Osteoblast (primary cell): ENCODE measurements at regions not wholly inside any gene's neighbourhood (a gene's known extent, or its start where the extent isn't known, plus 50 kb on each side); places are given as distances from the start of the nearest gene placed in this dataset.

Experiments used
- DNase-seq: peaks from one replicate; pipeline ENCODE4 v3.0.0; 2011; ENCODE audit warnings: low spot score, mixed read lengths; ENCODE audit not compliant: insufficient read length; ENCODE audit errors: missing footprints
- H2AFZ ChIP-seq: 2 replicates; pipeline ENCODE4 v1.6.0; 2011; ENCODE audit warnings: mild to moderate bottlenecking, low read length
- H3K27ac ChIP-seq: 2 replicates; pipeline ENCODE4 v1.5.1; 2011; ENCODE audit warnings: mild to moderate bottlenecking, low read depth, low read length, moderate library complexity
- H3K27me3 ChIP-seq: 2 replicates; pipeline ENCODE4 v1.6.0; 2012; ENCODE audit warnings: mild to moderate bottlenecking, control low read depth, inconsistent platforms, low read length, moderate library complexity; ENCODE audit not compliant: insufficient read depth
- H3K36me3 ChIP-seq: 2 replicates; pipeline ENCODE4 v1.5.1; 2011; ENCODE audit warnings: mild to moderate bottlenecking, low read length, control low read depth, moderate library complexity; ENCODE audit not compliant: insufficient read depth
- H3K4me1 ChIP-seq: 2 replicates; pipeline ENCODE4 v1.5.1; 2011; ENCODE audit warnings: mild to moderate bottlenecking, low read length, control low read depth, moderate library complexity; ENCODE audit not compliant: insufficient read depth
- H3K4me2 ChIP-seq: 2 replicates; pipeline ENCODE4 v1.6.0; 2011; ENCODE audit warnings: mild to moderate bottlenecking, low read length; ENCODE audit not compliant: insufficient read depth
- H3K4me3 ChIP-seq: fragments of 200-600 bp; sonication (generic); 3 replicates; pipeline ENCODE4 v1.5.1; 2012; ENCODE audit warnings: mild to moderate bottlenecking, low read length, inconsistent platforms; ENCODE audit not compliant: insufficient read depth
- H3K79me2 ChIP-seq: 2 replicates; pipeline ENCODE4 v1.6.0; 2012; ENCODE audit warnings: mild to moderate bottlenecking, low read length, control low read depth, inconsistent platforms; ENCODE audit not compliant: insufficient read depth
- H3K9me3 ChIP-seq: 2 replicates; pipeline ENCODE4 v1.5.1; 2011; ENCODE audit warnings: low read depth, low read length, control low read depth
- H4K20me1 ChIP-seq: 2 replicates; pipeline ENCODE4 v1.6.0; 2012; ENCODE audit warnings: mild to moderate bottlenecking, low read length, control low read depth; ENCODE audit not compliant: insufficient read depth
- TF ChIP-seq, protein P1 (sequence below): IDR thresholded peaks from 2 replicates; pipeline ENCODE4 v1.5.1; 2011; ENCODE audit warnings: mild to moderate bottlenecking, low read depth, low read length, moderate library complexity; ENCODE audit errors: extremely low read depth

DNA sequence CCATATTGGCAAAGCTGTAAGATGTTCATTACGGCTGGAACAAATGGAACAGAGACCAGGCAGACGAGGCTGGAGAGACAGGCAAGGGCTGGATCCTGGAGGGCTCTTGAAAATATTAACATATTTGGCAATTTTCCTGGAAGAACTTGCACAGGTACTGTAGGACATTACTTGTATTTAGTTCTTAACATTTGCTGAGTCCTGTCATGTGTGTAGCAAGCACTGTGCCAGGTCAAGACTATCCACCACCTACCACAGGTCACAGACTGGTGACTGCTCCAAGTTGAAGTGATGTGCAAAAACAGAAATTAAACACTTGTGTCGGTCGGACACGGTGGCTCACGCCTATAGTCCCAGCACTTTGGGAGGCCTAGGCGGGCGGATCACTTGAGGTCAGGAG, 58.7 kb upstream of the TNRC6B start:
- DNase-seq = no peak
- Histone ChIP-seq H3K4me3 (no peak overlapping the region), H2AFZ (no peak overlapping the region), H3K27me3 (no peaks in the 10 kb centered on the region), H3K4me2 (no peak overlapping the region), H3K4me1 (no peaks in the 10 kb centered on the region), H3K27ac (no peak overlapping the region), H4K20me1 (peaks cover 9% of the 10 kb centered on the region), H3K9me3 (no peaks in the 10 kb centered on the region), H3K79me2 (no peaks in the 10 kb centered on the region), H3K36me3 (no peaks in the 10 kb centered on the region)
- TF ChIP-seq, protein P1, sequence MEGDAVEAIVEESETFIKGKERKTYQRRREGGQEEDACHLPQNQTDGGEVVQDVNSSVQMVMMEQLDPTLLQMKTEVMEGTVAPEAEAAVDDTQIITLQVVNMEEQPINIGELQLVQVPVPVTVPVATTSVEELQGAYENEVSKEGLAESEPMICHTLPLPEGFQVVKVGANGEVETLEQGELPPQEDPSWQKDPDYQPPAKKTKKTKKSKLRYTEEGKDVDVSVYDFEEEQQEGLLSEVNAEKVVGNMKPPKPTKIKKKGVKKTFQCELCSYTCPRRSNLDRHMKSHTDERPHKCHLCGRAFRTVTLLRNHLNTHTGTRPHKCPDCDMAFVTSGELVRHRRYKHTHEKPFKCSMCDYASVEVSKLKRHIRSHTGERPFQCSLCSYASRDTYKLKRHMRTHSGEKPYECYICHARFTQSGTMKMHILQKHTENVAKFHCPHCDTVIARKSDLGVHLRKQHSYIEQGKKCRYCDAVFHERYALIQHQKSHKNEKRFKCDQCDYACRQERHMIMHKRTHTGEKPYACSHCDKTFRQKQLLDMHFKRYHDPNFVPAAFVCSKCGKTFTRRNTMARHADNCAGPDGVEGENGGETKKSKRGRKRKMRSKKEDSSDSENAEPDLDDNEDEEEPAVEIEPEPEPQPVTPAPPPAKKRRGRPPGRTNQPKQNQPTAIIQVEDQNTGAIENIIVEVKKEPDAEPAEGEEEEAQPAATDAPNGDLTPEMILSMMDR = no peak

DNA sequence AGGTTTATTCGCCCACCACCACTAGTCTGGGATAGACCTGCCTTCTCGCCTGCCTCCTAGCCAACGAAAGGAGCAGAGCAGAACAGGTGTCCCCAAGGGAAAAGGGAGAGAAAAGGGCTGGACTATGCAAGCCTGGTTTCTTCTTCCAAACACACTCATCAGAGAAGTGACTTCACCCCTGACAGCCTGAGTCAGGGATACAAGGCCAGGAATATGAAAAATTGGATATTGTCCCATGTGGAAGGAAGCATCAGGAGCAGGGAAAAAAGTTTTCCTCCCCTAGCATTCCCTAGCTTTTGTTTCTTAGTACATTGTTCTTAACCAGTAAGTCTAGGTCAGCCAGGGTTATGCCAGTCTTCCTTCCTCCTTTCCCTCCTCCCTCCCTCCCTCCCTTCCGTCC, 56.9 kb upstream of the TNRC6B start:
- DNase-seq = no peak

DNA sequence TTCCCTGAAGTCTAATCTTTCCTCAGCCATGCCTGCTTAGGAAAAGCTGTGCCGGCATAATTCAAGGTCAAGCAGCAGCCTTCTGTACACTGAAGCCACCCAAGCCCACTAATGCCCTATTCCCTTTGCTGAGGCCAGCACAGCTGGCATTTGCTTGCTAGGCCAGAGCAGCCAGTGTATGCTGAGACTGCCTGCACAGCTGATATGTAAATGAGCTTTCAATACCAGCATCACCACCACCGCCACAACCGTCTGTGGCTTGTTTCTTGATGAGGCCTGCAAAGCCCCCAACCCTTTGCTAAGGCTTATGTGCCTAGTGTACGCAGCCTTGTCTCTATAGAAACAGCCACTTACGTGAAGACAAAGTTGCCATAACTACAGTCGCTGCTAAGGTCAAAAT, 56.3 kb upstream of the TNRC6B start:
- Histone ChIP-seq H3K4me2 (no peak overlapping the region), H3K79me2 (no peaks in the 10 kb centered on the region), H3K27ac (no peak overlapping the region), H3K4me3 (no peak overlapping the region), H3K27me3 (no peaks in the 10 kb centered on the region), H4K20me1 (peaks cover 2% of the 10 kb centered on the region), H3K9me3 (no peaks in the 10 kb centered on the region), H3K4me1 (no peaks in the 10 kb centered on the region), H2AFZ (no peak overlapping the region), H3K36me3 (no peaks in the 10 kb centered on the region)
- no peak for DNase-seq
- TF ChIP-seq, protein P1 = no peak

More for the DNA sequence above, 56.9 kb upstream of the TNRC6B start:
- Histone ChIP-seq H3K36me3 (no peaks in the 10 kb centered on the region), H3K27ac (no peak overlapping the region), H3K9me3 (no peaks in the 10 kb centered on the region), H3K4me3 (no peak overlapping the region), H3K79me2 (no peaks in the 10 kb centered on the region), H3K4me2 (no peak overlapping the region), H4K20me1 (peaks cover 3% of the 10 kb centered on the region), H3K4me1 (no peaks in the 10 kb centered on the region), H2AFZ (no peak overlapping the region), H3K27me3 (no peaks in the 10 kb centered on the region)
- TF ChIP-seq, protein P1 = no peak

DNA sequence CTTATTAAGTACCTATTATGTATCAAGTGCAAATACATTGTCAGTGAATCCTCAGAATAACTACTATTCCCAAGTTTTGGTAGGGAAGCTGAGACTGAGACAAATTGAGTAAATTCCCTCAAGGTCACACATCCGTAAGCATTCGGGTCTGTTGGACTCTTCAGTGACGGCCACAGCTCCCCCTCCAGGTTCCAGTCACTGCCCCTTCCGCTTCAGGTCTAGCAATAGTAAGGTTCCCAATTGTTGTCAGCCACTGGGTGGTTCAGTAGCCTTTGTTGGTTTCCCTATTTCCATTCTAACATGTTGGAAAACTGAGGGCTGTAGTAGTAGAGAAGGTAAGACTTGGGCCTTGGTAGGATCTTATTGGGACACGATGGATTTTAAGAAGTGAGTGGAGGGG, 54.9 kb upstream of the TNRC6B start:
- Histone ChIP-seq H3K4me2 (no peak overlapping the region), H3K9me3 (no peaks in the 10 kb centered on the region), H3K4me1 (no peaks in the 10 kb centered on the region), H3K27me3 (no peaks in the 10 kb centered on the region), H3K36me3 (no peaks in the 10 kb centered on the region), H3K27ac (no peak overlapping the region), H2AFZ (no peak overlapping the region), H3K79me2 (no peaks in the 10 kb centered on the region), H4K20me1 (peaks cover 2% of the 10 kb centered on the region), H3K4me3 (no peak overlapping the region)
- DNase-seq = no peak
- TF ChIP-seq, protein P1 = no peak
